NCI-H2196 (cell line): ENCODE measurements at regions not wholly inside any gene's neighbourhood (a gene's known extent, or its start where the extent isn't known, plus 50 kb on each side); places are given as distances from the start of the nearest gene placed in this dataset.

ENCODE experiments used
- DNase-seq: peaks from one replicate; lab custom pipeline; 2025; ENCODE audit not compliant: unreplicated experiment; lab: John Stamatoyannopoulos, UW

GRCh38 chr16:86304868-86305267 lies 205.5 kb upstream of the FOXF1 start:
- DNase-seq: no peak

DNA sequence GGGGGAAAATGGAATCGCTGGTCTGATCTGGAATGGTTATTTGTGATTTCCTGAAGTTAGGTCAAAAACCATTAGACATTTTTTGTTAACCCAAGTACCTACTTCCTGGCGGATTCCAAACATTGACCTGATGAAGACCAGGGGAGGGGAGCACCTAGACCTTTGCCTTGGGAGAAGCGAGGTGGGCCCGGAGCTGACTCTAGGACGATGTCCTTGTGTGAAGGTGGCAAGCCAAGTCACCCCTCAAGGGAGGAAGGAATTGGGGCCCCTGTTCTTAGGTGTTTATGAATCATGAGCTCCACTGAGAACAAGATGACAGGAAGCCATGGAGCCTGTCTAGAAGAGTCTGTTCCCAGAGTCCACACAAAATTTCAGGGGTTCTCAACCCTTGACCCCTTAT lies 204.9 kb upstream of the FOXF1 start:
- DNase-seq: no peak

GRCh38 chr16:86306011-86306644 lies 204.2 kb upstream of the FOXF1 start:
- DNase-seq: no peak

DNA sequence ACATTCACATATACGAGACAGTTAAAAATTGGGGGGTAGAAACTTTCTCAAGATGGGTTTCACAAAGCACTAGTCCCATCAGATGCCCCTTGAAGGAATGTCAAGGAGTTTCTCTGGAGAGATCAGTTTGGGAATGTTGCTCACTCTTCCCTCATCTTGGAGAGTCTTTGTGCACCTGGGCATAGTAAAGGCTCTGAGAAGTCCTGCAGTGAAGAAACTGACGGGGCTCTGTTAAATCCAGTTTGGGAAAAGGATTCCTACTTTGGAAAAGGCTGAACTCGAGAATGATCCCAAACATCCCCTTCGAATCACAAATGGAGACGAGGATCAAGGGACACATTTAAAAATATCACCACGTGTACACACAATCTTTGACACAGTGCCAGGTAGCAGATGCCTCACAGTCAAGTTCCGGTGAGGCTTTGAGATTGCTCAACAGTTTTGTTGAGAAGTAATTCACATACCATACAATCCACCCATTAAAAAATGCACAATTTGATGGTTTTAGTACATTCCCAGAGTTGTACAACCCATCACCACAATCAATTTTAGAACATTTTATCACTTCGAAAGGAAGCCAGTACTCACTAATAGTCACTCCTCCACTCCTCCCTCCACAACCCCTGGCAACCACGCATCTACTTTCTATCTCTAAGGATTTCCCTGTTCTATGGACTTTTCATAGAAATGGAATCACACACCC lies 203.4 kb upstream of the FOXF1 start:
- DNase-seq: no peak

DNA sequence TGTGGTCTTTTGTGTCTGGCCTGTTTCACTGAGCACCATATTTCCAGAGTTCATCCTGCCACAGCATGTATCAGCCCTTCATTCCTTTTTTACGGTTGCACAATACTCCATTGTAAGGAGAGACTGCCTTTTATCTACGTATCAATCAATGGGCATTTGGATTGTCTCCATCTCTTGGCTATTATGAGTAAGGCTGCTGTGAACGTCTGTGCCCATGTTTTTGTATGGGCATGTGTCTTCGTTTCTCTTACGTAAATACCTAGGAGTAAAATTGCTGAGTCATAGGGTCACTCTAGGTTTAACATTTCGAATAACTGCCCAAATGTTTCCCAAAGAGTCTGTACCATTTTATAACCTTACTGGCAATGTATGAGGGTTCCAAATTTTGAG lies 202.8 kb upstream of the FOXF1 start:
- DNase-seq: no peak

- no peak for DNase-seq
These were observed 201.8 kb upstream of the FOXF1 start for GRCh38 chr16:86308514-86308913.

- no peak for DNase-seq
These were observed 196.7 kb upstream of the FOXF1 start for GRCh38 chr16:86313631-86314030.

GRCh38 chr16:86314402-86315025 lies 195.8 kb upstream of the FOXF1 start:
- no peak for DNase-seq

DNA sequence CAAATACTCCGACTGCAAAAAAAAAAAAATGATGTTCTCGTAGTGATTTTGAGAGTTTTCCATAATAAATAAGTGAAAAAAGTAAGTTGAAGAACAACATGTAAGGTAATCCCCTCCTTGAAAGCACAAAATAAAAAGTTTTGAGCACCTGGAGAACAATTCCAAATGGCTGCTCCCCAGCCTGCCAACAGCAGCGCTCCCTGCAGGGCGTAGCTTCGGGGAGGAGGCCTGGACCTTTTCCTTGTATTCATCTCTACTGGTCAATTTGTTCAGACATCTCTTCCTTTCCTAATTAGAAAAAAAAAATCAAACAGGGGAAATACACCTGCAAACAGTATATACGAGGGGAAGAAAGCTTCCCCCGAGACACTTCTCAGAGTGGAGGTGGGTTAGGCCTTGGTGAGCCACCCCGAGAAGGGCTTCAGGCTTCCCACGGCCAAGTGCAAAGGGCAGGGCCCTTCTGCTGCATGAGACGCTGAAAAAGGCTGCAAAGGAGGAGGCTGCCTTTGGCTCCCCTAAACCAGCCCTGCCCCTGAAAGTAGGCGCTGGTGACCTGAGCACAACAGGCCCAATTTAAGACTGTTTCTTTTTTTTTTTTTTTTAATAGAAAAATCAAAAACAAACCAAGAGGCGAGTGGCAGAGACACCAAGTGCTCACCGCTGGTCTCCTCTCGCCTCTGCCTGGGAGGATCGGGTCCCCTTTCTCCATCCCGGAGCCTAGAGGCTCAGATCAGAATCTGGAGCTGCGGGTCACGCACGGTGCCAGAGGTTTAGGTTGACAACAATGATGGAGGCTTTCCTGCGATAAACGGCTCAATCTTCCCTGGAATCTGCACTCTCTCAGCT lies 193.1 kb upstream of the FOXF1 start:
- DNase-seq: no peak

DNA sequence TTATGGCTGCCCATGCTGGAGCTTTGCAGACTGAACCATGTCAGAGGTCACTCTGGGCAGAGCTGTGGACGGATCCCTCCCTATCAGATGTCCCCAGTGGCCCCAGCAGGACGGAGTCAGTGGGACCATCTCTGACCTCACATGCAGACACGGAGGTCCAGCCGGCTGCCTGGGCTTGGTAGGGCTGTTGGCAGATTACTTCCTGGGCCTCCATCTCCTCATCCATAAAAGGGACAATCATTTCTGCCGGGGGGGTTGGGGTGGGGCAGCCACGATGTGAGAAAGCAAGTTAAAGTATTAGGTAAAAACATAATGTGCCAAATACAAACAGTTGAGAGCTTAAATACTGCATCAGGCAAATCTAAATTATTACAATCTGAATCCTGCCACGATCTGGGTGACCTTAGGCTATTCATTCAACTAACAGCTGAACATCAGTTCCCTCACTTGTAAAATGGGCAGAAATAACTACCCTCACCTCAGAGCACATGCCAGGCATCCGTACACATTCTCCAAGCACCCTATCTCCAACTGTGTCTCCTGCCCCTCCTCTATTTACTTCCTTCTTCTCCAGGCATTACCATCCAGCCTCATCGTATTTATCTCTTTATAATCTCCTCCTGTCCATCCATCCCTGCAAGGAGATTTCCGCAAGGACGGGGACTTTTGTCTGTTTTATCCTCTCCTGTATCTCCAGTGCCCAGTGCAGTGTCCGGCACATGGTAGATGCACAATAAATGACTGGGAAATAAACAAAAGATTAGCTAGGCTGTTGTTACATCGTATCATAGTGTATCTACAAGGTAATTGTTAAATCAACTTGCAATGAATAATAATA lies 192.3 kb upstream of the FOXF1 start:
- no peak for DNase-seq

DNA sequence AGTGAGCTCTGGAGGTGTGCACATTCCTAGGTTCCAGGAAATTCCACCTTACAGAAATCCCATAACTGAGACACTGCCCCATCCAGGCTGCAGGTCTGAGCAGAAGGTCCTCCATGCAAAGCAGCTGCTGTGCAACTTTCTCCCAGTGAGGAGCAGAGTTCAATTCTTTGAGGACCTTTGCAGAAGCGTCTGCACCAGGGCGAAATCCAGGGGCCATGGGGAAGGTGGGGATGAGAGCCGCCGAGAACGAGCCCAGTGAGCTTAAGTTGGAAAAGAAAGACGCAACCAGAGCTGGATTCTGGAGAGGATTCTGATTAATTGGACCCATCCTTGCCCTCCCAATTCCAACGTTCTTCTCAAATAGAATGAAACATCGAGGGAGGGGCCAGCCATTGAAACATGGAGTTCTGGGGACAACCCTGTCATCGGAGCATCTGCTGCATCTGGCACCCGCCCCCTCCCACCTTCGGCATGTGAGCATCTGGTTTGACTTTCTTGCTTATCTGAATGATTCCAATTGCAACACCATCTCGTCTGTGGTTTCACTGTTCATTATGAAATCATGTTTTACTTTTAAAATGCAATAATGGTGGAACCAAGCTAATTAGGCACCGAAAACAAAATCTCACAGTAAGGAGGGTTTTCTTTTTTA lies 190.6 kb upstream of the FOXF1 start:
- no peak for DNase-seq

- DNase-seq: no peak
These were observed 190.1 kb upstream of the FOXF1 start for GRCh38 chr16:86320237-86320595.

- DNase-seq: no peak
These were observed 188.8 kb upstream of the FOXF1 start for GRCh38 chr16:86321491-86321890.

- no peak for DNase-seq
These were observed 188.0 kb upstream of the FOXF1 start for GRCh38 chr16:86322283-86322682.

DNA sequence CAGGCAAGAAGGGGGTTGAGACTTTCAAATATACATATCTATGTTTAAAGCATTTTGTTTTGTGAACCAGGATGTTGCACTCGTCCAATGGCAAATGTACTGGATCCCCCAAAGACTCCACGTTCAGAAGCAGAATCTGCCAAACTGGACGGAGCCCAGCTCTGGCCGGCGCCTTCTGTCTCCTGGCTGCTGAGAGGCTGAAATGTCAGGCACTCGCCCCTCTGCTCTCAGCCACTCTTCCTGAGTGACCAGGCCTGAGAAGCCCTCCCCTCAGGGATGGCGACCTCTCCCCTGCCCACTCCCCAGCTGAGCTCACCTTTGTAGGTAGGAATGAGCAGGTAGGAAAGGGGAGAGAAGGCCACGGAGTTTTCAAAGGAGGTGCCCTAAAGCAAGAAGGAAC lies 187.5 kb upstream of the FOXF1 start:
- DNase-seq: no peak

- DNase-seq: no peak
These were observed 186.0 kb upstream of the FOXF1 start for GRCh38 chr16:86324320-86324719.

DNA sequence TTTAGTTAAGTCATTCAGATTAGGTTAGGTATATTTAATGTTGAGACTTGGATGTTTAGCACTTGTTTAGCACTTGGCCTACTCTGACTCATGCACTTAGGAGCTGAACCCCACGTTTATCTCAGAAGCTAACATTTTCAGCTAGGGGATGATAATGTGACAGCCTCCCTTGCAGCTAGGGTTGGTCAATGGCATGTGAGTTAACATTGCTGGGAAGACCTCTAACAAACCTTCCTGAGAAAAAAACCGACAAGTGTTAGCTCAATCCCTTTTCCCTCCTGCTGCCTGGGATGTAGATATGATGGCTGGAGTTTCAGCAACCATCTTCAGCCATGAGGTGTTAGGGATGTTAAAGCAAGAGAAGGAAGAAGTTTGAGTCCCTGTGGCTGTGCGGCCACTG lies 185.0 kb upstream of the FOXF1 start:
- no peak for DNase-seq

- DNase-seq: no peak
These were observed 184.4 kb upstream of the FOXF1 start for GRCh38 chr16:86325895-86326294.

DNA sequence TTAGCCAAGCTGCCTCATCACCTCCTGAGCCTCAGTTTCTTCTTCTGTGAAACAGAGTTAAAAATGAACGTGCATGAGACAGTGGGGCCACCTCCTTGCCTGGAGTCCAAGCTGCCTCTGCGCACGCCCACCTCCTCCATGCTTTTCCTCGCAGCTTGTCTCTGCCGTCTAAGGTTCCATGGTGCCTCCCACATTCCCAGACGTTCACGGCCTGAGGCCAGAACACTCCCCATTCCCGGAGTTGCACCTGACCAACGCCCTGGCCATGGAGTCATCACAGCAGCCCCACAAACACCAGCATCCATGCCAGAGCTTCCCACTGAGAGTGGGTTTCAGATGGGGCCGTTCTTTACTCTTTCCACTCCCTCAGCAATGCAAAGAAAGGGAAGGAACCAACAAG lies 183.0 kb upstream of the FOXF1 start:
- no peak for DNase-seq

DNA sequence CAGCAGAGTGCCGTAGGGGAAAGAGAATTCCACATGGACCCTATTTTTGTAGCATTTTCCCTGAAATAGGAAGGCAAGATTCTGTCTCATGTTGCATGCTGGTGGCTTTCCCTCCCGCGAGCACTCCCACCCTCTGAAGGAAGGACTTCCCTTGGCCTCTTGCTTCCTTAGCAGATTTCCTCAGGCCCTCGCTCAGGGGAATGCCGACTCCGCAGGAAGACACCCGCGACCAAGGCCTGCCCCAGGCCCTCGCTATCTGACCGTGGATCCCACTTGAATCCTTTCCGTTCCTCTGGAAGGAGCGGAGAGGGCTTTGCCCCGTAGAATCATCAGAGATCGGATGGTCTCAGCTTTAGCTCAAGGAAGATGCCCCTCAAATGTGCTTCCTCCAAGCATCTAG lies 179.4 kb upstream of the FOXF1 start:
- DNase-seq: no peak
